GM10847 (cell line): ENCODE measurements at regions not wholly inside any gene's neighbourhood (a gene's known extent, or its start where the extent isn't known, plus 50 kb on each side); places are given as distances from the start of the nearest gene placed in this dataset.

Source experiments
- POLR2A ChIP-seq: IDR thresholded peaks from 2 replicates; pipeline ENCODE4 v1.6.1; 2011; ENCODE audit not compliant: insufficient read length; ENCODE audit errors: extremely low read depth

- TF ChIP-seq POLR2A, result no peak
Measured at GRCh38 chr15:31488437-31489204, 162.0 kb downstream of the KLF13 start.

DNA sequence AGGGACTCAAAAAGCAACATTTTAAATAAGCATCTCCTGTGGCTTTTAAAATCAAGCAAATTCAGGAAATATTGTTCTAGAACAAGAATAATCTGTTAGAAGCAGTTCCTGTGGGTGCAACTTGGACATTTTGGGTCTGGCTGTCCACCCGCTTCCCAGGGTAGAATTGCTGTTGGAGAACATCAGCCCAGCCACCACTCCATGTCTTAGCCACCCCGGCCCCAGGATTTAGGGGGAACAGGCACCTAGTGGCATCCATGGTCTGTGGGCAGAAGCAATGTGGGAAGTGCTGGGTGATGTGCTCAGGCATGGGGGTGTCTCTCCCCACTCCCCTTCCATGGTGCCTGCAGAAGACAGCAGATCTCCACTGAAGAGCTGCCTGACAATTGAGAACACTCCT lies 162.6 kb downstream of the KLF13 start:
- no peak for TF ChIP-seq POLR2A

GRCh38 chr15:31489801-31490646 lies 163.4 kb downstream of the KLF13 start:
- no peak for TF ChIP-seq POLR2A

DNA sequence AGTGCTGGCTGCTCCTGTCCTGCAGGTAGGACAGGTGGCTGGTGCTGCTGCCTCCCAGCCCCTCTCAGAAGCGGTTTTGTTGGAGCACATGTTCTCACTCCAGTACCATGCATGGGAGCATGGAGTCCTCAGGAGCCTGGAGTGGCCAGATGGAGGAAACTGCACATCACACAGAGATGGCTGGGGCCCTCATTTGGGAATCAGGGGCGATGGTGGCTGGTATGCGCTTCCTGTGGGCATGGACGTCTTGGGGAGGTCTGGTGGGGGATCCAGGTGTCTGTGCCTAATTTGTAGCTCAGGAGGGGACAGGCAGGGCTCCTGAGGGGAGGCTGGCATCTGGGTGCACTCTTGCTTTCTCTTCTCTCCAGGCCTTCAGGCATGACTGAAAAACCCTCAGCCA lies 168.2 kb downstream of the KLF13 start:
- no peak for TF ChIP-seq POLR2A

GRCh38 chr15:31495281-31495680 lies 168.6 kb downstream of the KLF13 start:
- TF ChIP-seq POLR2A, result no peak

DNA sequence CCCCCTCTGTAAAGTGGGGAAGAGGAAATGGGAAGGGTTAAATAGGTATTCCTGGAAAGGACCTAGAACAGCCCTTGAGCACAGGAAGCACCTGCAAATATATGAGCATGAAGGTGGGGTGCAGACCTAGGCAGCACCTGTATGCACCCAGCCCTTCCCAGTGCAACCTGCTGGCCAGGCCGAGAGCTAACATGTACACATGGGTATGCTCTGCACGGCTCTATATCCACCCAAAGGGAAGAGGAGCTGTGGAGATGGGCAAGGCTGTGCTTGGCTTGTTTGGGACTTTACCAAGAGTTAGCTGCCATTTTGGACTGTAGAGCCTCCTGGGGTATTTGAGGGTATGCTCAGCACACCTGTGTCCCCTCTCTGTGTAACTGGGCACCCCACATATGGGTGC lies 171.2 kb downstream of the KLF13 start:
- no peak for TF ChIP-seq POLR2A

- TF ChIP-seq POLR2A, result no peak
Measured at GRCh38 chr15:31498329-31498728, 171.7 kb downstream of the KLF13 start.

GRCh38 chr15:31498756-31499155 lies 172.1 kb downstream of the KLF13 start:
- TF ChIP-seq POLR2A, result no peak

- TF ChIP-seq POLR2A, result no peak
Measured at GRCh38 chr15:31499236-31499952, 172.8 kb downstream of the KLF13 start.

DNA sequence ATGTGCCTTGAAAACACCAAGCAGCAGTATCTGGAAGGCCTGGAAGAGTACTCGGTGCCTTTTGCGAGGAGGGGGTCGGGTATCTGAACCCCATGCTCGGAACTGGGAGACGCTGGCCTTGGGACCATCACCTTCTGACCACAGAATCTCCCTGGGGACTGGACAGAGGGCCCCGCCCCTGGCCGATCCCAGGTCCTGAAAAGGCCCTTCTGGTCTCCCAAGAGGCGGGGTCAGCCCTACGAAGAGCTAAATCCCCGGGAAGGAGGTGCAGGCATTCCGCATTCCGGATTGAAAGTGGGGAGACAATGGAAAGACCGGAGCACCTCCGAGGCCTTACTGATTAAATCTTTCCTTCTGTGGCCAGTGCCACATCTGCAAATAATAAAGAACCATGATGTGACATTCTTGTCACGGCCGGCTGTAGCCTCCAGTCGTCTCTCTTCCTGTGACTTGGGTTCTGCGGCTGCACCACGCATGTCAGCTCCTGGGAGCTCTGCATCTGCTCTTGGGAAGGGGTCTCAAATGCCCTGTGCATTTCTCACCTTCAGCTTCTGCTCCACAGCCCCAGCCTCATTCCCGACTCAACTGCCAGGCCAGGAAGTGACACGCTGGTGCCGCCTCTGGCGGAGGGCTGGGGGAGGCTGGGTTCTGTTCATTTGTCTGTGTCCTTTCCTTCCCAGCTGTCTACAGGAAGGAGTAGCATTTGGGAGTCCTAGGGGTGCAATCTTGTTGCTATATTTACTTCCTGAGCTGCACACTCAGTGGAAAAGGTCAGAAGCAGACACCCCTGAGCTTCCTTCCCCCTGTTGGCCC lies 173.5 kb downstream of the KLF13 start:
- no peak for TF ChIP-seq POLR2A

- TF ChIP-seq POLR2A, result no peak
Measured at GRCh38 chr15:31500766-31501449, 174.3 kb downstream of the KLF13 start.

- TF ChIP-seq POLR2A, result no peak
Measured at GRCh38 chr15:31501536-31502157, 175.0 kb downstream of the KLF13 start.

DNA sequence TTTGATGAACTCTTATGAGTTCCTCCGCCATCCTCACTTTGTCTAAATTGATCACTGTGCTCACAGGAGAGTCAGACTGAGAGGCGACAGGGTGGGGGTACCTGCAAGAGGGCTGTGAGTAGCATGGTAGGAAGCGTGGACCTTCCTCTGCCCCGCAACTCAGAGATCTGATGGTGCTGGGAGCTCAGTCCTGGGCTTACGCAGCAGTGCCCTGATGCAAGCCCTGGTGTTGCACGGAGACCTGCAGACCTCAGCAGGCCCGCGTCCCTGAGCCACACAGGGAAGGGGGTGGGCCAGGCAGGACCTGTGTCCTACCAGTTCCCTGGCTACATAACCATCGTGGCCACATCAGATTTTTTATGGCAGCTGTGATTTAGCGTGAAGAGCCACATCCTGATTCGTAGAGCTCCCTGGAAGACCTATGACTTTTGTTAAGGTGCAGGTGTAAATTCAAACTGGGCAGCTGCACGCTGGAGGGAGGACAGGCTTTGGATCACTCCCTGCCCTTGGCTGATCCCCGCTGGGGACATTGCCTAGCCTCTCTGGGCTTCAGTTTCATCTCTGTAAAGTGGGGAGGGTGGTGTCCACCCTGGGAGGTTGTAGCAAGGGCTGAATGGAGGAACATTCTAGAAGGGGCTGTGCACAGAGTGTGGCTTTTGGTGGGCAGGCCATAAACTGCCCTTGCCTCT lies 176.1 kb downstream of the KLF13 start:
- TF ChIP-seq POLR2A, result no peak
